Left lung (tissue), 4 donors: ENCODE measurements at regions not wholly inside any gene's neighbourhood (a gene's known extent, or its start where the extent isn't known, plus 50 kb on each side); places are given as distances from the start of the nearest gene placed in this dataset.

Experiments used
- ATAC-seq: fragments of 200-7000 bp; cut with Tn5 transposase; one replicate; pipeline ENCODE4 v1.9.1; 2020; ENCODE audit warnings: moderate library complexity
- DNase-seq, 4 donors: peaks; one replicate each; pipeline ENCODE4 v3.0.0-alpha.2; 2013 to 2020
- H3K27ac ChIP-seq, 2 donors: fragments of 200-600 bp; sonication (generic) in 1 of 2; one replicate each; pipeline versions ENCODE4 v1.5.0 to v1.8.0; 2020 to 2021
- H3K27me3 ChIP-seq, 2 donors: fragments of 200-600 bp; sonication (generic) in 1 of 2; one replicate each; pipeline versions ENCODE4 v1.5.0 to v1.8.0; 2020 to 2021
- H3K36me3 ChIP-seq, 2 donors: fragments of 200-600 bp; sonication (generic) in 1 of 2; one replicate each; pipeline versions ENCODE4 v1.5.0 to v1.8.0; 2020 to 2021
- H3K4me1 ChIP-seq, 2 donors: fragments of 200-600 bp; one replicate each; pipeline ENCODE4 v1.8.0; 2021
- H3K4me3 ChIP-seq, 2 donors: fragments of 200-600 bp; sonication (generic) in 1 of 2; one replicate each; pipeline versions ENCODE4 v1.5.0 to v1.8.0; 2020 to 2021; ENCODE audit warnings: mild to moderate bottlenecking in 1 of 2
- H3K9me3 ChIP-seq, 2 donors: fragments of 200-600 bp; sonication (generic) in 1 of 2; one replicate each; pipeline versions ENCODE4 v1.5.0 to v1.8.0; 2020 to 2021
- CTCF ChIP-seq, 2 donors: fragments of 200-600 bp; sonication (generic) in 1 of 2; IDR thresholded peaks; one replicate each; pipeline versions ENCODE4 v1.5.0 to v1.8.0; 2021; ENCODE audit warnings: antibody characterized with exemption in 2 of 2
- intact Hi-C, 2 donors: fragments of 100-400 bp; cut with DNase I; formaldehyde crosslinking; loops; one replicate each; pipeline versions ENCODE4 v1.11.2 to v1.14.2; 2022
- donor health status: DM: no; HTN: yes; CAD: no.
- donor health status: DM: no; HTN: no; CAD: no.

- Histone ChIP-seq H3K27me3 (no peaks in the 10 kb centered on the region), H3K4me1 (no peaks in the 10 kb centered on the region), H3K27ac (no peak overlapping the region), H3K36me3 (no peaks in the 10 kb centered on the region), H3K4me3 (no peak overlapping the region), H3K9me3 (peaks cover 0 to 6% of the 10 kb centered on the region in 2 donors)
- DNase-seq (no peak), ATAC-seq (peak; percentile 70)
- no peak for TF ChIP-seq CTCF (IDR thresholded peaks at IDR 0.05)
- intact Hi-C loops, result no loop called here
These were observed 792.8 kb downstream of the USP25 start for GRCh38 chr21:16522548-16522947.

GRCh38 chr21:16530656-16531055, 800.9 kb downstream of the USP25 start:
- ATAC-seq (no peak), DNase-seq (no peak)
- no peak overlapping the region for H3K27ac ChIP-seq
- H3K36me3 ChIP-seq, result no peaks in the 10 kb centered on the region
- H3K4me3 ChIP-seq, result no peak overlapping the region
- H3K9me3 ChIP-seq, result peaks cover 0 to 22% of the 10 kb centered on the region in 2 donors
- H3K4me1 ChIP-seq, result no peaks in the 10 kb centered on the region
- intact Hi-C loops, result no loop called here
- TF ChIP-seq CTCF (IDR thresholded peaks at IDR 0.05), result no peak
- H3K27me3 ChIP-seq, result no peaks in the 10 kb centered on the region

GRCh38 chr21:16532840-16533239, 803.1 kb downstream of the USP25 start:
- TF ChIP-seq CTCF (IDR thresholded peaks at IDR 0.05), result no peak
- peaks cover 0 to 16% of the 10 kb centered on the region in 2 donors for H3K9me3 ChIP-seq
- no peak overlapping the region for H3K4me3 ChIP-seq
- no peaks in the 10 kb centered on the region for H3K36me3 ChIP-seq
- intact Hi-C loops, result no loop called here
- no peaks in the 10 kb centered on the region for H3K27me3 ChIP-seq
- no peak for DNase-seq
- no peak for ATAC-seq
- H3K4me1 ChIP-seq, result no peaks in the 10 kb centered on the region
- peak overlapping the region; percentile 60 to 77 for H3K27ac ChIP-seq

GRCh38 chr21:16533692-16534407, 804.1 kb downstream of the USP25 start:
- no peak for DNase-seq
- peak; percentile 7 for ATAC-seq
- TF ChIP-seq CTCF (IDR thresholded peaks at IDR 0.05), result no peak
- Histone ChIP-seq H3K27ac (peak overlapping the region; percentile 60 to 77), H3K27me3 (no peaks in the 10 kb centered on the region), H3K9me3 (peaks cover 0 to 13% of the 10 kb centered on the region in 2 donors), H3K4me3 (peak overlapping the region; percentile 18 to 25), H3K4me1 (no peaks in the 10 kb centered on the region), H3K36me3 (no peaks in the 10 kb centered on the region)
- intact Hi-C loops, result no loop called here

- no peaks in the 10 kb centered on the region for H3K4me1 ChIP-seq
- no peak for TF ChIP-seq CTCF (IDR thresholded peaks at IDR 0.05)
- H3K4me3 ChIP-seq, result peak overlapping the region; percentile 18 to 25
- H3K27ac ChIP-seq, result peak overlapping the region; percentile 60 to 77
- no peaks in the 10 kb centered on the region for H3K36me3 ChIP-seq
- ATAC-seq (peak; percentile 65), DNase-seq (peak in 3 of 4 donors; percentile 56 to 92 (median 92))
- peaks cover 0 to 13% of the 10 kb centered on the region in 2 donors for H3K9me3 ChIP-seq
- H3K27me3 ChIP-seq, result no peaks in the 10 kb centered on the region
- intact Hi-C loops, result no loop called here
These were observed 804.8 kb downstream of the USP25 start for GRCh38 chr21:16534408-16535101.
